ENCODE measurements at regions not wholly inside any gene's neighbourhood (a gene's known extent, or its start where the extent isn't known, plus 50 kb on each side); places are given as distances from the start of the nearest gene placed in this dataset.

GRCh38 chr15:62922514-62922913, 120.0 kb upstream of the TPM1 start:
- Mint-ChIP-seq H3K27me3 (peaks cover 21% of the 10 kb centered on the region), H3K9me3 (ENCODE audit: insufficient read depth) (no peaks in the 10 kb centered on the region), H3K4me1 (no peaks in the 10 kb centered on the region), H3K4me3 (no peak overlapping the region), H3K27ac (no peak overlapping the region)
- H3K27me3 ChIP-seq (replicated peaks in 1 of 4; ENCODE audit: control extremely low read depth in 1 of 4, control insufficient read depth in 3 of 4, insufficient read depth in 4 of 4, low read length in 3 of 4), result peaks cover 0 to 4% (median 0%) of the 10 kb centered on the region in 4 experiments
- no peak for TF ChIP-seq EZH2 (IDR thresholded peaks at IDR 0.05; ENCODE audit: borderline replicate concordance, insufficient read depth, low read depth, low read length, poor library complexity, severe bottlenecking)
- no peak for TF ChIP-seq CTCF (IDR thresholded peaks at IDR 0.05)
- H3K4me2 ChIP-seq (replicated peaks; ENCODE audit: low read depth, low read length, poor library complexity, severe bottlenecking), result no peak overlapping the region
- no peak overlapping the region for H3K4me3 ChIP-seq (ENCODE audit: control extremely low read depth in 1 of 5, extremely low read depth in 1 of 5, insufficient read depth in 1 of 5, low read depth in 2 of 5, low read length in 4 of 5)
- ATAC-seq (ENCODE audit: low read depth), result no peak
- H3K36me3 ChIP-seq (replicated peaks in 1 of 2; ENCODE audit: control extremely low read depth in 1 of 2, control insufficient read depth in 1 of 2, extremely low read depth in 1 of 2, insufficient read depth in 2 of 2, low read length in 1 of 2), result no peaks in the 10 kb centered on the region
- POLR2A ChIA-PET, result no interaction called here
- no peaks in the 10 kb centered on the region for H3K79me2 ChIP-seq (ENCODE audit: control insufficient read depth, insufficient read depth, low read length)
- H3K9ac ChIP-seq (ENCODE audit: low read length), result no peak overlapping the region
- intact Hi-C loops (cut with micrococcal nuclease), result no loop called here
- no peaks in the 10 kb centered on the region for H4K20me1 ChIP-seq (ENCODE audit: control insufficient read depth, insufficient read depth, low read length, poor library complexity, severe bottlenecking)
- H3K4me1 ChIP-seq (ENCODE audit: control insufficient read depth in 2 of 2, insufficient read depth in 2 of 2, low read length in 2 of 2), result no peaks in the 10 kb centered on the region
- H3K27ac ChIP-seq (ENCODE audit: low read length in 2 of 2), result no peak overlapping the region
- DNase-seq, result no peak
- no peaks in the 10 kb centered on the region for H3K9me3 ChIP-seq (ENCODE audit: control extremely low read depth in 1 of 3, control insufficient read depth in 2 of 3, insufficient read depth in 1 of 3, low read length in 2 of 3)
- no peak overlapping the region for H2AFZ ChIP-seq (ENCODE audit: insufficient read depth, low read depth, low read length, poor library complexity, severe bottlenecking)
- CTCF ChIA-PET, result no interaction called here
- WGBS (ENCODE audit: insufficient coverage), result 86% methylated on average over 1 of the region's 3 CpGs

GRCh38 chr15:62925875-62926274, 116.7 kb upstream of the TPM1 start:
- H3K27me3 Mint-ChIP-seq, result peaks cover 21% of the 10 kb centered on the region
- Histone ChIP-seq H3K4me1 (ENCODE audit: control insufficient read depth in 2 of 2, insufficient read depth in 2 of 2, low read length in 2 of 2) (no peaks in the 10 kb centered on the region), H3K9me3 (ENCODE audit: control extremely low read depth in 1 of 3, control insufficient read depth in 2 of 3, insufficient read depth in 1 of 3, low read length in 2 of 3) (no peaks in the 10 kb centered on the region), H3K9ac (ENCODE audit: low read length) (no peak overlapping the region), H3K4me3 (ENCODE audit: control extremely low read depth in 1 of 5, extremely low read depth in 1 of 5, insufficient read depth in 1 of 5, low read depth in 2 of 5, low read length in 4 of 5) (no peak overlapping the region), H4K20me1 (ENCODE audit: control insufficient read depth, insufficient read depth, low read length, poor library complexity, severe bottlenecking) (no peaks in the 10 kb centered on the region), H3K27me3 (replicated peaks in 1 of 4; ENCODE audit: control extremely low read depth in 1 of 4, control insufficient read depth in 3 of 4, insufficient read depth in 4 of 4, low read length in 3 of 4) (peaks cover 0 to 6% (median 0%) of the 10 kb centered on the region in 4 experiments), H3K79me2 (ENCODE audit: control insufficient read depth, insufficient read depth, low read length) (no peaks in the 10 kb centered on the region), H3K4me2 (replicated peaks; ENCODE audit: low read depth, low read length, poor library complexity, severe bottlenecking) (no peak overlapping the region), H2AFZ (ENCODE audit: insufficient read depth, low read depth, low read length, poor library complexity, severe bottlenecking) (no peak overlapping the region), H3K27ac (ENCODE audit: low read length in 2 of 2) (no peak overlapping the region), H3K36me3 (replicated peaks in 1 of 2; ENCODE audit: control extremely low read depth in 1 of 2, control insufficient read depth in 1 of 2, extremely low read depth in 1 of 2, insufficient read depth in 2 of 2, low read length in 1 of 2) (no peaks in the 10 kb centered on the region)
- POLR2A ChIA-PET, result no interaction called here
- WGBS (ENCODE audit: insufficient coverage), result 97% methylated on average over 8 of the region's 8 CpGs
- no peaks in the 10 kb centered on the region for H3K4me1 Mint-ChIP-seq
- no peaks in the 10 kb centered on the region for H3K9me3 Mint-ChIP-seq (ENCODE audit: insufficient read depth)
- DNase-seq (no peak), ATAC-seq (ENCODE audit: low read depth) (no peak)
- TF ChIP-seq CTCF (IDR thresholded peaks at IDR 0.05), result no peak
- TF ChIP-seq EZH2 (IDR thresholded peaks at IDR 0.05; ENCODE audit: borderline replicate concordance, insufficient read depth, low read depth, low read length, poor library complexity, severe bottlenecking), result no peak
- no peak overlapping the region for H3K27ac Mint-ChIP-seq
- intact Hi-C loops (cut with micrococcal nuclease), result no loop called here
- CTCF ChIA-PET, result no interaction called here
- H3K4me3 Mint-ChIP-seq, result no peak overlapping the region

All from B cell (primary cell).